ENCODE measurements at regions not wholly inside any gene's neighbourhood (a gene's known extent, or its start where the extent isn't known, plus 50 kb on each side); places are given as distances from the start of the nearest gene placed in this dataset.
A peak's percentile ranks its signal among the peaks of the same experiment; 100 is the strongest.

DNA sequence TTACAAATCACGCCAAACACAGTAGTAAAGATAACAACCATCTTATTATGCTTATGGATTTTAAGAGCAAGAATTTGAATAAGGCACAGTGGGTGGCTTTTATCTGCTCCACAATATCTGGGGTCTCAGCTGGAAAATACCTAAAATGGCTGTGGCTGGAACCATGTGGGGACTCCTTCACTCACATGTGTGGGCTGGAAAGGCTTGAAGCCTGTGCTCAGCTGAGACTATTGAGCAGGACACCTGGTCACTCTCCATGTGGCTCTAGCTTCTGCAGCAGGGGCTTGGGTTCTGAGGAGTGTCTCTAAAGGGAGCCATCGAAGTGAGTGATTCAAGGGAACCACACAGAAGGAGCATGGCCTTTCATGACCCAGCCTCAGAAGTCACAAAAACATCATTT lies 239.6 kb upstream of the B3GALT2 start:
- DNase-seq = no peak
- Histone ChIP-seq H3K27ac (no peak overlapping the region), H3K9me3 (no peaks in the 10 kb centered on the region), H3K27me3 (no peaks in the 10 kb centered on the region), H3K4me3 (no peak overlapping the region), H3K4me1 (no peaks in the 10 kb centered on the region), H3K36me3 (no peaks in the 10 kb centered on the region)
- intact Hi-C loops (cut with DNase I; ENCODE audit: low total_unique reads) = no loop called here
- TF ChIP-seq, protein P1, sequence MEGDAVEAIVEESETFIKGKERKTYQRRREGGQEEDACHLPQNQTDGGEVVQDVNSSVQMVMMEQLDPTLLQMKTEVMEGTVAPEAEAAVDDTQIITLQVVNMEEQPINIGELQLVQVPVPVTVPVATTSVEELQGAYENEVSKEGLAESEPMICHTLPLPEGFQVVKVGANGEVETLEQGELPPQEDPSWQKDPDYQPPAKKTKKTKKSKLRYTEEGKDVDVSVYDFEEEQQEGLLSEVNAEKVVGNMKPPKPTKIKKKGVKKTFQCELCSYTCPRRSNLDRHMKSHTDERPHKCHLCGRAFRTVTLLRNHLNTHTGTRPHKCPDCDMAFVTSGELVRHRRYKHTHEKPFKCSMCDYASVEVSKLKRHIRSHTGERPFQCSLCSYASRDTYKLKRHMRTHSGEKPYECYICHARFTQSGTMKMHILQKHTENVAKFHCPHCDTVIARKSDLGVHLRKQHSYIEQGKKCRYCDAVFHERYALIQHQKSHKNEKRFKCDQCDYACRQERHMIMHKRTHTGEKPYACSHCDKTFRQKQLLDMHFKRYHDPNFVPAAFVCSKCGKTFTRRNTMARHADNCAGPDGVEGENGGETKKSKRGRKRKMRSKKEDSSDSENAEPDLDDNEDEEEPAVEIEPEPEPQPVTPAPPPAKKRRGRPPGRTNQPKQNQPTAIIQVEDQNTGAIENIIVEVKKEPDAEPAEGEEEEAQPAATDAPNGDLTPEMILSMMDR (IDR thresholded peaks at IDR 0.05) = no peak

DNA sequence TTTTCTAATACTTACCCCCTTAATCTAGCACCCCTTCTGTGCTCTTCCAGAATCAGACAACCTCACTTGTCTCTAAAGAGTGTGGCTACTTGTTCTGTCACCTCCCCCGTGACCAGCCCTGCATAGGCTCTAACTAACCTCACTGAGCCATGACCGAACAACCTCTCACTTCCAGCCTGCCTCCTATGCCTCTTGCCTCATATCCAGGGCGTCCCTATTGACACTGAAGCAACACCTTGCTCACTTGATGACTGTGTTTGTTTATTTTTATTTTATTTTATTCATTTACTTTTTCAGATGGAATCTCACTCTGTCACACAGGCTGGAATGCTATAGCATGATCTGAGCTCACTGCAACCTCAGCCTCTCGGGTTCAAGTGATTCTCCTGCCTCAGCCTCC lies 235.1 kb upstream of the B3GALT2 start:
- no peak overlapping the region for H3K4me3 ChIP-seq
- intact Hi-C loops (cut with DNase I; ENCODE audit: low total_unique reads) = no loop called here
- H3K36me3 ChIP-seq = no peaks in the 10 kb centered on the region
- peaks cover 0 to 11% (median 0%) of the 10 kb centered on the region in 4 donors for H3K4me1 ChIP-seq
- DNase-seq = no peak
- TF ChIP-seq, protein P1 (IDR thresholded peaks at IDR 0.05) = no peak
- no peak overlapping the region for H3K27ac ChIP-seq
- H3K27me3 ChIP-seq = no peaks in the 10 kb centered on the region
- H3K9me3 ChIP-seq = no peaks in the 10 kb centered on the region

DNA sequence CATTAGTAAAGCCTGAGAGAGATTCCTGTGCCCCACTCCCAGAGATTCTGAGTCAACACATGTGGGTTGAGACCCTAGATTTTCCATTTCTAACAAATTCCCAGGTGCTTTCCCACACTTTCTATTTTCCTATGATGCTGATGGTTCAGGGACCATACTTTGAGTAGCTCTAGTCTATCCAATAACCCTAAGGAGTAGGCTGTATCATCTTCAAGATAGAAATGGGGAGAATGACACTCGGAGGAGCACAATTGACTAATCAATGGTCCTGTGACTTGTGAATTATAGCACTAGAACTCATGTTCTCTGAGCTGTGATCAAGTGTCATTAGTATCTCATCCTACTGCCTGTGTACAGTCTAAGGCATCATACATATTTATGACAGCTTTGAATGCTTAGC lies 232.9 kb upstream of the B3GALT2 start:
- no peak for DNase-seq
- H3K27me3 ChIP-seq = no peaks in the 10 kb centered on the region
- TF ChIP-seq, protein P1 (IDR thresholded peaks at IDR 0.05) = no peak
- no peaks in the 10 kb centered on the region for H3K9me3 ChIP-seq
- no peak overlapping the region for H3K27ac ChIP-seq
- no peak overlapping the region for H3K4me3 ChIP-seq
- intact Hi-C loops (cut with DNase I; ENCODE audit: low total_unique reads) = no loop called here
- no peaks in the 10 kb centered on the region for H3K36me3 ChIP-seq
- H3K4me1 ChIP-seq = peaks cover 0 to 11% (median 0%) of the 10 kb centered on the region in 4 donors

DNA sequence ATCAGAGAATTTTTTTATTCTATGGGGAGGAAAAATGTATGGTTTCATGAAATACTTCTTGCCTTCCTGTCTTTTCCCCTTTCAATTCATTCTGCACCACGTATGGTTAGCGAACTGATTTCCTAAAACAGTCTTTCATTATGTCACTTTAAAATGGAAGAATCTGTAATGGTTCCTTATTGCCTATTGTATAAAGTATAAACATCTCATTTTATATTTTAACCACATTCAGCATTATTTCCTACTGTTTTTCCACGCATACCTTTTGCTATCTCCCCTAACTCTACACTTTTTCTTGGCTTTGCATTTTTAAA lies 232.3 kb upstream of the B3GALT2 start:
- intact Hi-C loops (cut with DNase I; ENCODE audit: low total_unique reads) = no loop called here
- peak overlapping the region in 1 of 2 donors; percentile 46 for H3K27ac ChIP-seq
- no peaks in the 10 kb centered on the region for H3K36me3 ChIP-seq
- no peaks in the 10 kb centered on the region for H3K9me3 ChIP-seq
- H3K4me1 ChIP-seq = peaks cover 0 to 11% (median 0%) of the 10 kb centered on the region in 4 donors
- DNase-seq = no peak
- TF ChIP-seq, protein P1 (IDR thresholded peaks at IDR 0.05) = no peak
- H3K27me3 ChIP-seq = no peaks in the 10 kb centered on the region
- peak overlapping the region; percentile 37 to 48 for H3K4me3 ChIP-seq

- Histone ChIP-seq H3K9me3 (no peaks in the 10 kb centered on the region), H3K27ac (peak overlapping the region; percentile 6 to 46), H3K36me3 (no peaks in the 10 kb centered on the region), H3K4me3 (peak overlapping the region; percentile 37 to 48), H3K4me1 (peaks cover 0 to 11% (median 0%) of the 10 kb centered on the region in 4 donors), H3K27me3 (no peaks in the 10 kb centered on the region)
- TF ChIP-seq, protein P1 (IDR thresholded peaks at IDR 0.05) = no peak
- intact Hi-C loops (cut with DNase I; ENCODE audit: low total_unique reads) = no loop called here
- DNase-seq = no peak
Observed at GRCh38 chr1:193417945-193418744, 231.7 kb upstream of the B3GALT2 start.

All from tibial artery (tissue), 4 donors.